Erythroblast (primary cell): ENCODE measurements at regions not wholly inside any gene's neighbourhood (a gene's known extent, or its start where the extent isn't known, plus 50 kb on each side); places are given as distances from the start of the nearest gene placed in this dataset.

ENCODE experiments used
- GATA1 ChIP-seq: IDR thresholded peaks from 2 replicates; pipeline ENCODE4 v1.6.1; 2011; ENCODE audit warnings: low read depth, mild to moderate bottlenecking, control low read depth, low read length, moderate library complexity
- POLR2A ChIP-seq: IDR thresholded peaks from 2 replicates; pipeline ENCODE4 v1.6.1; 2011; ENCODE audit warnings: mild to moderate bottlenecking, low read length

- TF ChIP-seq POLR2A, result no peak
- no peak for TF ChIP-seq GATA1
Observed at GRCh38 chr5:120910629-120911028, 446.5 kb downstream of the PRR16 start.
